Astrocyte (in vitro differentiated cells and primary cell): ENCODE measurements at regions not wholly inside any gene's neighbourhood (a gene's known extent, or its start where the extent isn't known, plus 50 kb on each side); places are given as distances from the start of the nearest gene placed in this dataset.
"Not testable (repeated sequence)": the region's sequence is repeated elsewhere in the genome, so short reads cannot be mapped to it uniquely, and the experiment has no call there.

ENCODE experiments used
- DNase-seq: peaks from one replicate; pipeline ENCODE4 v3.0.0-alpha.2; 2010; ENCODE audit warnings: low read depth
- FAIRE-seq: peaks from 2 replicates; lab custom pipeline; 2011; peaks lifted over from hg19 to GRCh38; lab: Jason Lieb, UNC
- H2AFZ ChIP-seq: 2 replicates; pipeline ENCODE4 v1.6.0; 2012; ENCODE audit warnings: low read depth, low read length, inconsistent platforms
- H3K27ac ChIP-seq: 2 replicates; pipeline ENCODE4 v1.5.1; 2011; ENCODE audit warnings: low read depth, low read length, inconsistent platforms
- H3K27me3 ChIP-seq: 2 replicates; pipeline ENCODE4 v1.6.0; 2011; ENCODE audit warnings: low read length, inconsistent platforms; ENCODE audit not compliant: insufficient read depth
- H3K36me3 ChIP-seq: 2 replicates; pipeline ENCODE4 v1.5.1; 2011; ENCODE audit warnings: low read length, inconsistent platforms; ENCODE audit not compliant: insufficient read depth
- H3K4me1 ChIP-seq: 2 replicates; pipeline ENCODE4 v1.5.1; 2011; ENCODE audit warnings: low read length, inconsistent platforms; ENCODE audit not compliant: insufficient read depth
- H3K4me2 ChIP-seq: 2 replicates; pipeline ENCODE4 v1.6.0; 2012; ENCODE audit warnings: low read length, inconsistent platforms
- H3K4me3 ChIP-seq: 2 replicates; pipeline ENCODE4 v1.5.1; 2011; ENCODE audit warnings: low read depth, mild to moderate bottlenecking, low read length, inconsistent platforms; ENCODE audit not compliant: insufficient read depth
- H3K79me2 ChIP-seq: 2 replicates; pipeline ENCODE4 v1.6.0; 2012; ENCODE audit warnings: mild to moderate bottlenecking, low read length, inconsistent platforms; ENCODE audit not compliant: insufficient read depth
- H3K9ac ChIP-seq: 2 replicates; pipeline ENCODE4 v1.6.0; 2012; ENCODE audit warnings: mild to moderate bottlenecking, low read length, inconsistent platforms
- H3K9me3 ChIP-seq: 2 replicates; pipeline ENCODE4 v1.5.1; 2012; ENCODE audit warnings: low read depth, mild to moderate bottlenecking, low read length, inconsistent platforms; ENCODE audit not compliant: insufficient read depth
- H4K20me1 ChIP-seq: 2 replicates; pipeline ENCODE4 v1.6.0; 2012; ENCODE audit warnings: low read length, inconsistent platforms; ENCODE audit not compliant: insufficient read depth
- H3K27ac Mint-ChIP-seq: one replicate; pipeline ENCODE4 v1.8.0; 2021; ENCODE audit warnings: mild to moderate bottlenecking, mixed read lengths; ENCODE audit not compliant: unreplicated experiment
- H3K27me3 Mint-ChIP-seq: one replicate; pipeline ENCODE4 v1.8.0; 2021; ENCODE audit warnings: low read depth, mixed read lengths; ENCODE audit not compliant: unreplicated experiment
- H3K36me3 Mint-ChIP-seq: one replicate; pipeline ENCODE4 v1.8.0; 2021; ENCODE audit warnings: low read depth, mixed read lengths; ENCODE audit not compliant: unreplicated experiment
- H3K4me1 Mint-ChIP-seq: one replicate; pipeline ENCODE4 v1.8.0; 2021; ENCODE audit warnings: low read depth, mixed read lengths; ENCODE audit not compliant: unreplicated experiment
- H3K4me3 Mint-ChIP-seq: one replicate; pipeline ENCODE4 v1.8.0; 2021; ENCODE audit warnings: mild to moderate bottlenecking, moderate library complexity, mixed read lengths; ENCODE audit not compliant: unreplicated experiment
- H3K9me3 Mint-ChIP-seq: one replicate; pipeline ENCODE4 v1.8.0; 2021; ENCODE audit warnings: mild to moderate bottlenecking, mixed read lengths; ENCODE audit not compliant: unreplicated experiment
- EZH2 ChIP-seq: IDR thresholded peaks from 2 replicates; pipeline ENCODE4 v1.6.1; 2012; ENCODE audit warnings: mild to moderate bottlenecking, low read length, inconsistent platforms; ENCODE audit not compliant: insufficient read depth
- TF ChIP-seq, protein P1 (sequence below): IDR thresholded peaks from 2 replicates; pipeline ENCODE4 v1.5.1; 2011; ENCODE audit warnings: low read depth, mild to moderate bottlenecking, inconsistent platforms, low read length, moderate library complexity; ENCODE audit not compliant: insufficient read depth

DNA sequence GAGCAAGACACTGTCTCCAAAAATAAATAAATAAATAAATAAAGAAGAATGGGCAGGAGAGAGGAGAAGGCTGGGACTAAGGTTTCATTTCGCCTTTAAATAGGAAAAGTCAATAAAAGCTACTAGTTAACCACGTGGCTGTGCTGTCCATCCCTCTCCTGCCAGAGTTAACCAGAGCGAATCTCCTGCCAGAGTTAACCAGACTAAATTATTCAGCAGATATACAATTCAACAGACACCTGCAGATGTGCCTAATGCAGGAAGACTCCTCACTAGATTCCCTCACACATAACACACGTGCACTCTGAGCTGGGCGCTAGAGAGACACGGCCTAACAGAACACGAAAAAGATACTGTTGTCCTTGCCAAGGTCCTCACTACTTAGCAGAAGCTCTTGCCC, 156.1 kb downstream of the IGLL1 start:
- H3K4me3 ChIP-seq = no peak overlapping the region
- no peaks in the 10 kb centered on the region for H3K36me3 ChIP-seq
- no peak for FAIRE-seq
- DNase-seq = no peak
- Mint-ChIP-seq H3K9me3 (no peaks in the 10 kb centered on the region), H3K4me3 (no peak overlapping the region), H3K27me3 (peaks cover 11% of the 10 kb centered on the region), H3K4me1 (peaks cover 12% of the 10 kb centered on the region), H3K36me3 (no peaks in the 10 kb centered on the region), H3K27ac (no peak overlapping the region)
- TF ChIP-seq, protein P1, sequence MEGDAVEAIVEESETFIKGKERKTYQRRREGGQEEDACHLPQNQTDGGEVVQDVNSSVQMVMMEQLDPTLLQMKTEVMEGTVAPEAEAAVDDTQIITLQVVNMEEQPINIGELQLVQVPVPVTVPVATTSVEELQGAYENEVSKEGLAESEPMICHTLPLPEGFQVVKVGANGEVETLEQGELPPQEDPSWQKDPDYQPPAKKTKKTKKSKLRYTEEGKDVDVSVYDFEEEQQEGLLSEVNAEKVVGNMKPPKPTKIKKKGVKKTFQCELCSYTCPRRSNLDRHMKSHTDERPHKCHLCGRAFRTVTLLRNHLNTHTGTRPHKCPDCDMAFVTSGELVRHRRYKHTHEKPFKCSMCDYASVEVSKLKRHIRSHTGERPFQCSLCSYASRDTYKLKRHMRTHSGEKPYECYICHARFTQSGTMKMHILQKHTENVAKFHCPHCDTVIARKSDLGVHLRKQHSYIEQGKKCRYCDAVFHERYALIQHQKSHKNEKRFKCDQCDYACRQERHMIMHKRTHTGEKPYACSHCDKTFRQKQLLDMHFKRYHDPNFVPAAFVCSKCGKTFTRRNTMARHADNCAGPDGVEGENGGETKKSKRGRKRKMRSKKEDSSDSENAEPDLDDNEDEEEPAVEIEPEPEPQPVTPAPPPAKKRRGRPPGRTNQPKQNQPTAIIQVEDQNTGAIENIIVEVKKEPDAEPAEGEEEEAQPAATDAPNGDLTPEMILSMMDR = no peak
- no peak for TF ChIP-seq EZH2
- H4K20me1 ChIP-seq = no peaks in the 10 kb centered on the region
- no peak overlapping the region for H3K4me2 ChIP-seq
- no peaks in the 10 kb centered on the region for H3K4me1 ChIP-seq
- no peaks in the 10 kb centered on the region for H3K9me3 ChIP-seq
- no peak overlapping the region for H3K27ac ChIP-seq
- no peaks in the 10 kb centered on the region for H3K79me2 ChIP-seq
- no peak overlapping the region for H2AFZ ChIP-seq
- no peaks in the 10 kb centered on the region for H3K27me3 ChIP-seq
- H3K9ac ChIP-seq = no peak overlapping the region

GRCh38 chr22:23422281-23422680, 157.8 kb downstream of the IGLL1 start:
- Mint-ChIP-seq H3K4me1 (peaks cover 27% of the 10 kb centered on the region), H3K27me3 (peaks cover 11% of the 10 kb centered on the region)
- H3K27ac ChIP-seq, H3K4me1 ChIP-seq, DNase-seq, FAIRE-seq, H3K9me3 ChIP-seq, H3K9ac ChIP-seq, H4K20me1 ChIP-seq, H3K36me3 Mint-ChIP-seq, H3K27me3 ChIP-seq, H3K4me2 ChIP-seq, H3K27ac Mint-ChIP-seq, H3K36me3 ChIP-seq, H2AFZ ChIP-seq, H3K79me2 ChIP-seq, H3K4me3 ChIP-seq, H3K4me3 Mint-ChIP-seq, H3K9me3 Mint-ChIP-seq: not testable (repeated sequence)

DNA sequence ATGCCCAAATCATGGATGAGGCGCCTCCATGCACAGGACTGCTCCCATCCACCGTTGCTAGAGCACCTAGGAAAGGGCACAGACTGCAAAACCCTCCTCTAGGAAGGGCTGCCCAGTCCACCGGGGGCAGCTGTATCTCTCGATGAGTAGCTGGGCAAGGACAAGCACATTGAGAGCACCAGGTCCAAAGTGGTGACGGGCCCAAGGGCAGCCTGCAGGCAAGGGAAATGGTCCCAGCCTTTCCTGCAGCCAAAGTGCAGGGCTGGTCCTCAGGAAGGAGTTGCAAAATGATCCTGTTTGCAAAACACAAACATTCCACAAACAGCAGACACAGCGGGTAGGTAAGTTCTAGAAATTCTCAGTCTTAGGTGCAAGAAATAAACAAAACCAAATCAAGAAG, 158.8 kb downstream of the IGLL1 start:
- not testable (repeated sequence) for H3K36me3 ChIP-seq, H3K79me2 ChIP-seq, H3K4me2 ChIP-seq, H2AFZ ChIP-seq, H3K9ac ChIP-seq, H3K9me3 ChIP-seq, DNase-seq, H3K36me3 Mint-ChIP-seq, H3K9me3 Mint-ChIP-seq, H3K27ac ChIP-seq, FAIRE-seq, H3K4me1 ChIP-seq, H3K27ac Mint-ChIP-seq, H3K27me3 ChIP-seq, H3K27me3 Mint-ChIP-seq, H3K4me3 Mint-ChIP-seq, H4K20me1 ChIP-seq, H3K4me3 ChIP-seq
- H3K4me1 Mint-ChIP-seq = peaks cover 32% of the 10 kb centered on the region

DNA sequence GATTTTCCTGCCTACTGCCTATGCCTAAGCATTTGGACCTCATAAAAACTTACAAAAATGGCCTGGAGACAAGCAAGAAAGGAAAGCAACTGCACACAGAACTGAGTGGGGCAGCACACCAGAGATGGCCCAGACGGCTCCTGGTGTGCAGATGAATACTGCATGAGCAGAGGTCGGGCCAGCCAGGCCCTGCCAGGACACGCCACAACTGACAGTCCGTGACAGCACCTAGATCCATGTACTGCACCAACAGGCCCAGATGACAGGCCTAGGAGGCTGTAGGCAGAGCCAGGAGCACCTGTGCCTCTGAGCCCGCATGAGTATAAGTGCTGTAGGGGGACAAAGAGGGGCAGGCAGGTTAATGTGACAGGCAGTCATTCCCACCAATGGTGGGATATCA, 160.2 kb downstream of the IGLL1 start:
- H3K9me3 Mint-ChIP-seq = no peaks in the 10 kb centered on the region
- Histone ChIP-seq H3K4me3 (no peak overlapping the region), H4K20me1 (no peaks in the 10 kb centered on the region), H3K27me3 (no peaks in the 10 kb centered on the region), H2AFZ (no peak overlapping the region), H3K9me3 (no peaks in the 10 kb centered on the region), H3K27ac (no peak overlapping the region), H3K4me1 (no peaks in the 10 kb centered on the region), H3K4me2 (no peak overlapping the region), H3K36me3 (no peaks in the 10 kb centered on the region), H3K9ac (no peak overlapping the region), H3K79me2 (no peaks in the 10 kb centered on the region)
- H3K36me3 Mint-ChIP-seq = no peaks in the 10 kb centered on the region
- peaks cover 37% of the 10 kb centered on the region for H3K4me1 Mint-ChIP-seq
- DNase-seq (no peak), FAIRE-seq (no peak)
- H3K27ac Mint-ChIP-seq = no peak overlapping the region
- TF ChIP-seq, protein P1 = no peak
- TF ChIP-seq EZH2 = no peak
- no peak overlapping the region for H3K4me3 Mint-ChIP-seq
- peaks cover 8% of the 10 kb centered on the region for H3K27me3 Mint-ChIP-seq
